H9 (cell line): ENCODE measurements at regions not wholly inside any gene's neighbourhood (a gene's known extent, or its start where the extent isn't known, plus 50 kb on each side); places are given as distances from the start of the nearest gene placed in this dataset.

Source experiments
- DNase-seq: peaks from one replicate; pipeline ENCODE4 v3.0.0-alpha.2; 2017
- H2AFZ ChIP-seq: one replicate; pipeline ENCODE4 v1.6.1; 2013; ENCODE audit warnings: mild to moderate bottlenecking, low read length, control low read depth, moderate library complexity
- H2AK5ac ChIP-seq: 2 replicates; pipeline ENCODE4 v1.6.1; 2013; ENCODE audit warnings: low read length, control low read depth, mixed read lengths; ENCODE audit not compliant: insufficient read length
- H2BK120ac ChIP-seq: one replicate; pipeline ENCODE4 v1.6.1; 2013; ENCODE audit warnings: low read depth, mild to moderate bottlenecking, low read length, control low read depth, inconsistent platforms; ENCODE audit not compliant: poor library complexity, severe bottlenecking
- H2BK12ac ChIP-seq: 2 replicates; pipeline ENCODE4 v1.6.1; 2013; ENCODE audit warnings: low read length, control low read depth, mixed read lengths, low read depth; ENCODE audit not compliant: insufficient read length
- H2BK15ac ChIP-seq: 2 replicates; pipeline ENCODE4 v1.6.1; 2013; ENCODE audit warnings: low read depth, low read length, control low read depth
- H2BK20ac ChIP-seq: one replicate; pipeline ENCODE4 v1.6.1; 2013; ENCODE audit warnings: low read depth, mild to moderate bottlenecking, low read length, control low read depth, inconsistent platforms; ENCODE audit not compliant: poor library complexity, severe bottlenecking
- H2BK5ac ChIP-seq: 2 replicates; pipeline ENCODE4 v1.6.1; 2013; ENCODE audit warnings: low read length, control low read depth, mixed read lengths; ENCODE audit not compliant: insufficient read length
- H3K14ac ChIP-seq: 2 replicates; pipeline ENCODE4 v1.6.1; 2013; ENCODE audit warnings: low read length, control low read depth; ENCODE audit not compliant: insufficient read depth
- H3K18ac ChIP-seq: 2 replicates; pipeline ENCODE4 v1.6.1; 2013; ENCODE audit warnings: low read depth, mild to moderate bottlenecking, mixed read lengths, low read length, control low read depth; ENCODE audit not compliant: insufficient read length
- H3K23ac ChIP-seq: 2 replicates; pipeline ENCODE4 v1.6.1; 2013; ENCODE audit warnings: low read length, control low read depth, mixed read lengths, low read depth; ENCODE audit not compliant: insufficient read length
- H3K23me2 ChIP-seq: 2 replicates; pipeline ENCODE4 v1.6.1; 2013; ENCODE audit warnings: low read depth, mild to moderate bottlenecking, mixed read lengths, low read length, control low read depth; ENCODE audit not compliant: insufficient read length, poor library complexity, severe bottlenecking
- H3K27ac ChIP-seq: 2 replicates; pipeline ENCODE4 v1.5.1; 2013; ENCODE audit warnings: low read length, control low read depth, mixed read lengths, low read depth; ENCODE audit not compliant: insufficient read length
- H3K27me3 ChIP-seq: 2 replicates; pipeline ENCODE4 v1.6.1; 2013; ENCODE audit warnings: low read length, control low read depth, inconsistent platforms; ENCODE audit not compliant: insufficient read depth
- H3K4ac ChIP-seq: 2 replicates; pipeline ENCODE4 v1.6.1; 2013; ENCODE audit warnings: low read depth, mild to moderate bottlenecking, control low read depth, inconsistent platforms, low read length, moderate library complexity
- H3K4me1 ChIP-seq: 2 replicates; pipeline ENCODE4 v1.6.1; 2013; ENCODE audit warnings: low read length, control low read depth, inconsistent platforms; ENCODE audit not compliant: insufficient read depth
- H3K4me2 ChIP-seq: 2 replicates; pipeline ENCODE4 v1.6.1; 2013; ENCODE audit warnings: low read length, control low read depth, mixed read lengths; ENCODE audit not compliant: insufficient read length, insufficient read depth
- H3K56ac ChIP-seq: 2 replicates; pipeline ENCODE4 v1.6.1; 2013; ENCODE audit warnings: low read depth, mild to moderate bottlenecking, mixed read lengths, low read length, control low read depth; ENCODE audit not compliant: insufficient read length
- H3K79me1 ChIP-seq: 2 replicates; pipeline ENCODE4 v1.6.1; 2013; ENCODE audit warnings: low read depth, mild to moderate bottlenecking, moderate library complexity, low read length, control low read depth, inconsistent platforms; ENCODE audit not compliant: insufficient read depth, poor library complexity, severe bottlenecking
- H3K79me2 ChIP-seq: 2 replicates; pipeline ENCODE4 v1.6.1; 2013; ENCODE audit warnings: low read length, control low read depth, inconsistent platforms; ENCODE audit not compliant: insufficient read depth
- H3K9ac ChIP-seq: 2 replicates; pipeline ENCODE4 v1.6.1; 2013; ENCODE audit warnings: low read length, control low read depth, mixed read lengths; ENCODE audit not compliant: insufficient read length; ENCODE audit errors: extremely low read depth
- H3K9me3 ChIP-seq: one replicate; pipeline ENCODE4 v1.6.1; 2013; ENCODE audit warnings: low read depth, low read length, inconsistent platforms; ENCODE audit not compliant: control insufficient read depth
- H3T11ph ChIP-seq: one replicate; pipeline ENCODE4 v1.6.1; 2013; ENCODE audit warnings: mild to moderate bottlenecking, low read length, control low read depth, inconsistent platforms
- H4K20me1 ChIP-seq: one replicate; pipeline ENCODE4 v1.6.1; 2013; ENCODE audit not compliant: control insufficient read depth, insufficient read length, insufficient read depth
- H4K5ac ChIP-seq: 2 replicates; pipeline ENCODE4 v1.6.1; 2013; ENCODE audit warnings: low read depth, mild to moderate bottlenecking, mixed read lengths, low read length, control low read depth; ENCODE audit not compliant: insufficient read length
- H4K8ac ChIP-seq: replicated peaks from 2 replicates; pipeline ENCODE4 v1.6.1; 2013; ENCODE audit warnings: low read length, control low read depth, mixed read lengths, low read depth; ENCODE audit not compliant: insufficient read length
- H4K91ac ChIP-seq: 2 replicates; pipeline ENCODE4 v1.6.1; 2013; ENCODE audit warnings: low read depth, mild to moderate bottlenecking, moderate library complexity, mixed read lengths, low read length, control low read depth; ENCODE audit not compliant: insufficient read length
- H3K27ac Mint-ChIP-seq, 3 experiments: 2 replicates in 2 of 3; 3 replicates in 1 of 3; pipeline ENCODE4 v1.8.0; 2020 to 2021; ENCODE audit warnings: mixed read lengths in 3 of 3, mild to moderate bottlenecking in 1 of 3, moderate library complexity in 1 of 3
- H3K27me3 Mint-ChIP-seq: 2 replicates; pipeline ENCODE4 v1.8.0; 2021; ENCODE audit warnings: low read depth, mild to moderate bottlenecking, moderate library complexity, mixed read lengths
- H3K36me3 Mint-ChIP-seq, 3 experiments: 2 replicates in 2 of 3; 3 replicates in 1 of 3; pipeline ENCODE4 v1.8.0; 2020 to 2021; ENCODE audit warnings: low read depth in 3 of 3, mixed read lengths in 3 of 3; ENCODE audit not compliant: insufficient read depth in 1 of 3
- H3K4me1 Mint-ChIP-seq, 2 experiments: 2 replicates each; pipeline ENCODE4 v1.8.0; 2020; ENCODE audit warnings: mixed read lengths in 2 of 2
- H3K4me3 Mint-ChIP-seq, 2 experiments: 2 replicates in 1 of 2; 3 replicates in 1 of 2; pipeline ENCODE4 v1.8.0; 2020 to 2021; ENCODE audit warnings: mild to moderate bottlenecking in 2 of 2, mixed read lengths in 2 of 2, moderate library complexity in 1 of 2
- H3K9me3 Mint-ChIP-seq, 2 experiments: 2 replicates in 1 of 2; 3 replicates in 1 of 2; pipeline ENCODE4 v1.8.0; 2020; ENCODE audit warnings: mild to moderate bottlenecking in 2 of 2, mixed read lengths in 2 of 2, moderate library complexity in 1 of 2
- CTCF ChIP-seq: fragments of 200-600 bp; sonication (generic); conservative IDR thresholded peaks from 3 replicates; pipeline ENCODE4 v1.8.0; 2021; ENCODE audit warnings: antibody characterized with exemption, mild to moderate bottlenecking
- WGBS: extraction: QIAGEN DNeasy Blood & Tissue Kit; methylation state at CpG from one replicate; pipeline ENCODE4 v1.1.7; 2013; ENCODE audit warnings: missing lambda C conversion rate, low lambda C conversion rate, mixed read lengths; ENCODE audit not compliant: insufficient read length; ENCODE audit errors: extremely low coverage; 5-methylcytosine and 5-hydroxymethylcytosine counted together

- Histone ChIP-seq H4K5ac (no peak overlapping the region), H2AK5ac (no peak overlapping the region), H3K18ac (no peak overlapping the region), H4K20me1 (no peaks in the 10 kb centered on the region), H3K4me2 (no peak overlapping the region), H3K56ac (no peak overlapping the region), H2BK20ac (no peak overlapping the region), H2BK5ac (no peak overlapping the region), H3K27me3 (no peaks in the 10 kb centered on the region), H3K79me2 (no peaks in the 10 kb centered on the region), H4K8ac (no peak overlapping the region), H2AFZ (no peak overlapping the region), H2BK15ac (no peak overlapping the region), H3K4ac (no peak overlapping the region), H3K27ac (no peak overlapping the region), H4K91ac (no peak overlapping the region), H2BK12ac (no peak overlapping the region), H3K9ac (no peak overlapping the region), H3K4me1 (no peaks in the 10 kb centered on the region), H3T11ph (no peak overlapping the region), H3K14ac (no peak overlapping the region), H3K9me3 (no peaks in the 10 kb centered on the region), H3K23me2 (no peaks in the 10 kb centered on the region), H3K79me1 (no peaks in the 10 kb centered on the region), H2BK120ac (no peak overlapping the region), H3K23ac (no peak overlapping the region)
- Mint-ChIP-seq H3K4me1 (no peaks in the 10 kb centered on the region), H3K27ac (no peak overlapping the region), H3K9me3 (peaks cover 0 to 16% of the 10 kb centered on the region in 2 experiments; a peak in 3 of 5 replicates), H3K4me3 (no peak overlapping the region), H3K27me3 (no peaks in the 10 kb centered on the region), H3K36me3 (peaks cover 0 to 17% (median 0%) of the 10 kb centered on the region in 3 experiments; a peak in 2 of 7 replicates)
- no CpG with 5 or more reads among the region's 3 CpGs for WGBS
- TF ChIP-seq CTCF: no peak
- no peak for DNase-seq
Measured at GRCh38 chr4:126742048-126742447, 890.7 kb upstream of the INTU start.
